NB4 (cell line): ENCODE measurements at regions not wholly inside any gene's neighbourhood (a gene's known extent, or its start where the extent isn't known, plus 50 kb on each side); places are given as distances from the start of the nearest gene placed in this dataset.
"Not testable (repeated sequence)": the region's sequence is repeated elsewhere in the genome, so short reads cannot be mapped to it uniquely, and the experiment has no call there.

Source experiments
- DNase-seq: peaks from one replicate; pipeline ENCODE4 v3.0.0; 2010; ENCODE audit warnings: low read depth
- H3K4me3 ChIP-seq: one replicate; pipeline ENCODE4 v1.5.1; 2011; ENCODE audit warnings: mild to moderate bottlenecking, low read depth, low read length, moderate library complexity
- MYC ChIP-seq: IDR thresholded peaks from 2 replicates; pipeline ENCODE4 v1.6.1; 2011; ENCODE audit warnings: low read depth, low read length
- POLR2A ChIP-seq: IDR thresholded peaks from 2 replicates; pipeline ENCODE4 v1.6.1; 2011; ENCODE audit warnings: mild to moderate bottlenecking; ENCODE audit not compliant: insufficient read length; ENCODE audit errors: extremely low read depth
- TF ChIP-seq, protein P1 (sequence below): IDR thresholded peaks from one replicate; pipeline ENCODE4 v1.5.1; 2012; ENCODE audit warnings: low read depth, low read length
- TF ChIP-seq, protein P2 (sequence below): IDR thresholded peaks from 2 replicates; pipeline ENCODE4 v1.6.1; 2011; ENCODE audit warnings: low read depth, low read length

DNA sequence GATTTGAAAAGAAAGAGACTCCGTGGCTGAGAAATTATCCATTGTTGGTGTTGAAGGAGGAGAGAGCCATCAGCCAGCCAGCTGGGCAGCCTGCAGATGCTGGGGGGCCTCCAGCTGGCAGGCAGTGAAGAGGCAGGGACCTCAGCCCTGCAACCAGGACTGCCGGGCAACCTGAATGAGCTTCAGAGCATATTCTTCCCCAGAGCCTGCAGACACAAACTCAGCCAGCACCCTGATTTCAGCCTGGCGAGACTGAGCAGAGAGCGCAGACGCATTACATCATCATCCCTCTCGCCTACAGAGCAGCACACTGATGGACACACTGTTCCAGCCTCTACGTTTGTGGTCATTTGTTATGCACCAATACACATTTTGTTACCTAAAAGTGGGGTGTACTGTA lies 150.7 kb upstream of the RAB6C start:
- no peak for DNase-seq
- no peak overlapping the region for H3K4me3 ChIP-seq
- no peak for TF ChIP-seq POLR2A
- TF ChIP-seq MYC, result no peak
- TF ChIP-seq, protein P1, sequence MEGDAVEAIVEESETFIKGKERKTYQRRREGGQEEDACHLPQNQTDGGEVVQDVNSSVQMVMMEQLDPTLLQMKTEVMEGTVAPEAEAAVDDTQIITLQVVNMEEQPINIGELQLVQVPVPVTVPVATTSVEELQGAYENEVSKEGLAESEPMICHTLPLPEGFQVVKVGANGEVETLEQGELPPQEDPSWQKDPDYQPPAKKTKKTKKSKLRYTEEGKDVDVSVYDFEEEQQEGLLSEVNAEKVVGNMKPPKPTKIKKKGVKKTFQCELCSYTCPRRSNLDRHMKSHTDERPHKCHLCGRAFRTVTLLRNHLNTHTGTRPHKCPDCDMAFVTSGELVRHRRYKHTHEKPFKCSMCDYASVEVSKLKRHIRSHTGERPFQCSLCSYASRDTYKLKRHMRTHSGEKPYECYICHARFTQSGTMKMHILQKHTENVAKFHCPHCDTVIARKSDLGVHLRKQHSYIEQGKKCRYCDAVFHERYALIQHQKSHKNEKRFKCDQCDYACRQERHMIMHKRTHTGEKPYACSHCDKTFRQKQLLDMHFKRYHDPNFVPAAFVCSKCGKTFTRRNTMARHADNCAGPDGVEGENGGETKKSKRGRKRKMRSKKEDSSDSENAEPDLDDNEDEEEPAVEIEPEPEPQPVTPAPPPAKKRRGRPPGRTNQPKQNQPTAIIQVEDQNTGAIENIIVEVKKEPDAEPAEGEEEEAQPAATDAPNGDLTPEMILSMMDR, result no peak
- TF ChIP-seq, protein P2, sequence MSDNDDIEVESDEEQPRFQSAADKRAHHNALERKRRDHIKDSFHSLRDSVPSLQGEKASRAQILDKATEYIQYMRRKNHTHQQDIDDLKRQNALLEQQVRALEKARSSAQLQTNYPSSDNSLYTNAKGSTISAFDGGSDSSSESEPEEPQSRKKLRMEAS, result no peak

GRCh38 chr2:129829588-129829987 lies 149.9 kb upstream of the RAB6C start:
- TF ChIP-seq MYC (no peak), POLR2A (no peak)
- TF ChIP-seq, protein P2, result no peak
- TF ChIP-seq, protein P1, result no peak
- no peak for DNase-seq
- no peak overlapping the region for H3K4me3 ChIP-seq

DNA sequence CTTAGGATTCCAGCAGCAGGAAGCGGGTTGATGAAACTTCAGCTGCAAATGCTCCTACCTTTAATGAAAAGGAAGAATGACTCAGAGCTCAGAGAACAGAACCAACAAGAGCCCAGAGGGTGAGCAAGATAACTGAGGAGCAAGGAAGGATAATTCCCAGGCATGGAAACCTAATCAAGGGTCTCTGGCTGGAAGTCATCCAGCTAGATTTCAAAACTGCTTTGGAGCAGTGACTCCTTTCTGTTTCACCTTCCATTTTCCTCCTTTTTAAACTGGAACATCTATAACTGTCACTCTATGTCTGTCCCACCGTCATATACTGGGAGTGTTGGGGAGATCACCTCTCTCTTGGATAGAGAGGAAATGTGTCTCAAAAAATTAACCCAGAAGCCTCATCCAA lies 148.4 kb upstream of the RAB6C start:
- no peak overlapping the region for H3K4me3 ChIP-seq
- TF ChIP-seq, protein P2, result no peak
- DNase-seq, result no peak

DNA sequence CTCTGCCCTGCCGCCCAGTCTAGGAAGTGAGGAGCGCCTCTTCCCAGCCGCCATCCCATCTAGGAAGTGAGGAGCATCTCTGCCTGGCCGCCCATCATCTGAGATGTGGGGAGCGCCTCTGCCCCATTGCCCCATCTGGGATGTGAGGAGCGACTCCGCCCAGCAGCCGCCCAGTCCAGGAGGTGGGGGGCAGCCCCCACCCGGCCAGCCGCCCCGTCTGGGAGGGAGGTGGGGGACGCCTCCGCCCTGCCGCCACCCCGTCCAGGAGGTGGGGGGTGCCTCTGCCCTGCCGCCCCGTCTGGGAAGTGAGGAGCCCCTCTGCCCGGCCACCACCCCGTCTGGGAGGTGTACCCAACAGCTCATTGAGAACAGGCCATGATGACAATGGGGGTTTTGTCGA lies 146.0 kb upstream of the RAB6C start:
- not testable (repeated sequence) for DNase-seq, H3K4me3 ChIP-seq

DNA sequence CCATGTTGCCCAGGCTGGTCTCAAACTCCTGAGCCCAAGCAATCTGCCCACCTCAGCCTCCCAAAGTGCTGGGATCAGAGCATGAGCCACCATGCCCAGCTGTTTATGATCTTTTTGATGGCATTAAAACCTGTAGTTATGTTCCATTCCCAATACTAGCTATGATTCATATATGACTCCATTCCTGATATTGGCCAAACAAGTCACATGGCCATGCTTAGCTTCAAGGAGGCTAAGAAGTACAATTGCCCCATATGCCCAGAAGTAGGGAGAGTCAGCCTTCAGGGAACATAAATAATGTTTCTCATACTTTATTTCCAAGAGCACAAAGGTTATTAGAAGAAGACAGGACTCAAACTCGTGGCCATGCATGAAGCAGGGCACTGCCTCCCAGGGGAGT lies 132.4 kb upstream of the RAB6C start:
- no peak for DNase-seq
- TF ChIP-seq MYC (no peak), POLR2A (no peak)
- TF ChIP-seq, protein P2, result no peak
- TF ChIP-seq, protein P1, result no peak

GRCh38 chr2:129849559-129850160 lies 129.8 kb upstream of the RAB6C start:
- DNase-seq, result peak; percentile 77
- H3K4me3 ChIP-seq, result no peak overlapping the region
- no peak for TF ChIP-seq MYC
- TF ChIP-seq, protein P1, result peak; percentile 30
- TF ChIP-seq, protein P2, result peak; percentile 77

More for the DNA sequence above, 132.4 kb upstream of the RAB6C start:
- H3K4me3 ChIP-seq, result no peak overlapping the region

DNA sequence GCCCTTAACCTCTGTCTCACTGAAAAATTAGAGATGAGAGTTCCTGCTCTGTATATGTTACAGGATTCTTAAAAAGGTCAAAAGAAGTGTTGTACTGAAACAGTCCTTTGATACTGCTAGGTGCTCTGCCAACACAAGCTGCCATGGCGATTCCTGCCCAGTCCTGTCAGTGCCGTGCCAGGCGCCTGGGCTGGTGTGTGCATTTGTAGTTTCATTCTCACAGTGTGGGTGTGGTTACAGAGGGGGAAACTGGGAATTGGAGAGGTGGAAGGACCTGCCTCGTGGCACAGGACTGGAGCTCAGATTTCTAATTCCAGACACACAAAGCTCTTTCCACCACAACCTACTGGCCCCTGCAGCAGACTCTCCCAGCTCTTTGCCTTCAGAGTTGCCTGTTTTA lies 122.3 kb upstream of the RAB6C start:
- DNase-seq, result no peak
- H3K4me3 ChIP-seq, result no peak overlapping the region
- TF ChIP-seq, protein P2, result no peak
- TF ChIP-seq MYC (no peak), POLR2A (no peak)
- TF ChIP-seq, protein P1, result no peak
